Ishikawa (cell line): ENCODE measurements at regions not wholly inside any gene's neighbourhood (a gene's known extent, or its start where the extent isn't known, plus 50 kb on each side); places are given as distances from the start of the nearest gene placed in this dataset.

ENCODE experiments used
- CEBPB ChIP-seq: IDR thresholded peaks from 2 replicates; pipeline ENCODE4 v1.6.1; 2012
- CREB1 ChIP-seq: IDR thresholded peaks from 2 replicates; pipeline ENCODE4 v1.6.1; 2012; ENCODE audit warnings: low read depth
- EP300 ChIP-seq: IDR thresholded peaks from 2 replicates; pipeline ENCODE4 v1.6.1; 2012; ENCODE audit warnings: borderline replicate concordance
- FOXM1 ChIP-seq: IDR thresholded peaks from 2 replicates; pipeline ENCODE4 v1.6.1; 2012; ENCODE audit warnings: low read depth, borderline replicate concordance
- NFIC ChIP-seq: IDR thresholded peaks from 2 replicates; pipeline ENCODE4 v1.6.1; 2012
- RAD21 ChIP-seq: IDR thresholded peaks from 2 replicates; pipeline ENCODE4 v1.6.1; 2012; ENCODE audit warnings: low read depth
- TAF1 ChIP-seq: IDR thresholded peaks from 2 replicates; pipeline ENCODE4 v1.6.1; 2012; ENCODE audit warnings: low read depth, mild to moderate bottlenecking
- TCF12 ChIP-seq: IDR thresholded peaks from 2 replicates; pipeline ENCODE4 v1.6.1; 2012; ENCODE audit warnings: low read depth
- TEAD4 ChIP-seq: IDR thresholded peaks from 2 replicates; pipeline ENCODE4 v1.6.1; 2012
- YY1 ChIP-seq: IDR thresholded peaks from 2 replicates; pipeline ENCODE4 v1.6.1; 2012; ENCODE audit warnings: low read depth
- TF ChIP-seq, protein P1 (sequence below): IDR thresholded peaks from 2 replicates; pipeline ENCODE4 v1.6.1; 2012
- TF ChIP-seq, protein P2 (sequence below): IDR thresholded peaks from 2 replicates; pipeline ENCODE4 v1.6.1; 2012
- TF ChIP-seq, protein P3 (sequence below): IDR thresholded peaks from 2 replicates; pipeline ENCODE4 v1.6.1; 2012; ENCODE audit warnings: low read depth, mild to moderate bottlenecking

DNA sequence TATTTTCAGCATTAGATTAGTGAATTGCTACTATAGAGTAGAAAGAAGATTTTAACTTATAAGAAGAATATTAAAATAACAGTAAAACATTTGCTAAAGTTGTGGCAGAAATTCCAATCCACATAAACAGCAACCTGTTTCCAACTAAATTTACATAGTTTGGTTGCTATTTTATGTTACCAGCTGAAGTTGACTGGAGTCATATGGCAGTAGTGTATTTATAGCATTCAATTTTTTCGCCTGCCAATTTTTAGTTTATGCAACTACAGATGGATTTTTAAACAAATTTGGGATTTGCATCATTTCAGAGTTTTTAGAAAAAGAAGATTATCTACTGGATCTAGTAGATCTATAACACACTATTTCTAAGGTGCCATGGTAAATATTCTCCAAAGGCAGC lies 332.5 kb upstream of the BCHE start:
- TF ChIP-seq, protein P1, sequence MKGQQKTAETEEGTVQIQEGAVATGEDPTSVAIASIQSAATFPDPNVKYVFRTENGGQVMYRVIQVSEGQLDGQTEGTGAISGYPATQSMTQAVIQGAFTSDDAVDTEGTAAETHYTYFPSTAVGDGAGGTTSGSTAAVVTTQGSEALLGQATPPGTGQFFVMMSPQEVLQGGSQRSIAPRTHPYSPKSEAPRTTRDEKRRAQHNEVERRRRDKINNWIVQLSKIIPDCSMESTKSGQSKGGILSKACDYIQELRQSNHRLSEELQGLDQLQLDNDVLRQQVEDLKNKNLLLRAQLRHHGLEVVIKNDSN = no peak
- TF ChIP-seq CREB1 (no peak), TEAD4 (no peak)
- TF ChIP-seq, protein P2, sequence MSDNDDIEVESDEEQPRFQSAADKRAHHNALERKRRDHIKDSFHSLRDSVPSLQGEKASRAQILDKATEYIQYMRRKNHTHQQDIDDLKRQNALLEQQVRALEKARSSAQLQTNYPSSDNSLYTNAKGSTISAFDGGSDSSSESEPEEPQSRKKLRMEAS = no peak

DNA sequence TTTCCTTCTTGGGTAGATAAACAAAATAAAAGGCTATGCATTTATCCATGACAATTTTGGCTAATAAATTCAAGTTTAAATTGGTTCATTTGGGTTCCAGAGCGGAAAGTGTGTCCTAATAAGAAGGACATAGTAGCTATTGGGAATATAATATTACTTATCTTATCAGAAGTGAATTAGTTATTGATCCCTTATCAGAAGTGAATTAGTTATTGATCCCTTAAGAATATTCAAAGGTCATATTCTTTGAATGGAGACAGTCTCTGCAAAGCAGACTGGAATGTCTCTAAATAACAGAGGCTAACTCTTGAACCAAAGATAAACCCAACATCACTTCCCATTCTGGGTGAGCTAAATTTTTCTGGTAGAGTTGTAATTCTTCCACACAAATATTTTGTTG lies 290.7 kb upstream of the BCHE start:
- TF ChIP-seq, protein P3, sequence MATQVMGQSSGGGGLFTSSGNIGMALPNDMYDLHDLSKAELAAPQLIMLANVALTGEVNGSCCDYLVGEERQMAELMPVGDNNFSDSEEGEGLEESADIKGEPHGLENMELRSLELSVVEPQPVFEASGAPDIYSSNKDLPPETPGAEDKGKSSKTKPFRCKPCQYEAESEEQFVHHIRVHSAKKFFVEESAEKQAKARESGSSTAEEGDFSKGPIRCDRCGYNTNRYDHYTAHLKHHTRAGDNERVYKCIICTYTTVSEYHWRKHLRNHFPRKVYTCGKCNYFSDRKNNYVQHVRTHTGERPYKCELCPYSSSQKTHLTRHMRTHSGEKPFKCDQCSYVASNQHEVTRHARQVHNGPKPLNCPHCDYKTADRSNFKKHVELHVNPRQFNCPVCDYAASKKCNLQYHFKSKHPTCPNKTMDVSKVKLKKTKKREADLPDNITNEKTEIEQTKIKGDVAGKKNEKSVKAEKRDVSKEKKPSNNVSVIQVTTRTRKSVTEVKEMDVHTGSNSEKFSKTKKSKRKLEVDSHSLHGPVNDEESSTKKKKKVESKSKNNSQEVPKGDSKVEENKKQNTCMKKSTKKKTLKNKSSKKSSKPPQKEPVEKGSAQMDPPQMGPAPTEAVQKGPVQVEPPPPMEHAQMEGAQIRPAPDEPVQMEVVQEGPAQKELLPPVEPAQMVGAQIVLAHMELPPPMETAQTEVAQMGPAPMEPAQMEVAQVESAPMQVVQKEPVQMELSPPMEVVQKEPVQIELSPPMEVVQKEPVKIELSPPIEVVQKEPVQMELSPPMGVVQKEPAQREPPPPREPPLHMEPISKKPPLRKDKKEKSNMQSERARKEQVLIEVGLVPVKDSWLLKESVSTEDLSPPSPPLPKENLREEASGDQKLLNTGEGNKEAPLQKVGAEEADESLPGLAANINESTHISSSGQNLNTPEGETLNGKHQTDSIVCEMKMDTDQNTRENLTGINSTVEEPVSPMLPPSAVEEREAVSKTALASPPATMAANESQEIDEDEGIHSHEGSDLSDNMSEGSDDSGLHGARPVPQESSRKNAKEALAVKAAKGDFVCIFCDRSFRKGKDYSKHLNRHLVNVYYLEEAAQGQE = no peak
- TF ChIP-seq RAD21 = no peak
- TF ChIP-seq TEAD4 = no peak

DNA sequence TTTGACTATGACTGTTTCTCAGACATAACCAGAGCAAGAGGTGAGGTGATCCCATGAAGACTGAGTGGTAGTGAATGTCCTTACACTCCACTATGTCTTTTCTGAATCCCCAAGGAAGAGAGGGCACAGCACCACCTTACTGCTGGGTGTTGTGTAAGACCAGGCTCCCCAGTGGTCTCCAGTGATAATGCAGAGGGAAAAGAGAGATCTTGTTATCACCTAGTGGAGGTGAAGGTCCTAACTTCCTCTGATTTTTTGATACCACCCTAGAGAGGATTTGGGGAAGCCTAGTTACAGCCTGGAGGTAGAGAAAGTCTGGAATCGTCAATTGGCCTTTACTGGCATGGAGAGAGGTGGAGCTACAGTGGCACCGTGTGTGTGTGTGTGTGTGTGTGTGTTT lies 288.0 kb upstream of the BCHE start:
- TF ChIP-seq, protein P2 = no peak
- no peak for TF ChIP-seq TCF12
- TF ChIP-seq CEBPB = no peak
- TF ChIP-seq EP300 = no peak
- TF ChIP-seq RAD21 = no peak
- no peak for TF ChIP-seq NFIC
- no peak for TF ChIP-seq TEAD4
- TF ChIP-seq, protein P3 = no peak

DNA sequence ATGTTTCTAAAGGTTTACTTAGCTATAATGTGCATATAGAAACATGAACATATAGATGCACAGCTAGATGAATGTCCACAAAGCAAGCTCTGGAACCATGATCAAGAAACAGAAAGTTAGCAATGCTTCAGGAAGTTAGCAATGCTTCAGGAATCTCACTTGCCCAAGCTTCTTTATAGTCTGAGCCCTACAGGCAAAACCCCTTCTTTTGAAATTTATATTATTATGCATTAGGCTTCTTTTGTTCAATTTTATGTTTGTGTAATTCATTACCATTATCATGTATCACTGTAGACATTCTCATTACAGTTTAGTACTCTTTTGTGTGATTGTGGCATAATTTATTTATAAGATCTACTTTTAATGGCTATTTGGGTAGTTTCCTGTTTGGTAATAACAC lies 286.4 kb upstream of the BCHE start:
- TF ChIP-seq CREB1 = no peak
- TF ChIP-seq YY1 = no peak
- TF ChIP-seq TAF1 = no peak
- no peak for TF ChIP-seq CEBPB
- peak; percentile 26; the same call in 1 of the 2 replicates for TF ChIP-seq TEAD4
- TF ChIP-seq, protein P3 = no peak

DNA sequence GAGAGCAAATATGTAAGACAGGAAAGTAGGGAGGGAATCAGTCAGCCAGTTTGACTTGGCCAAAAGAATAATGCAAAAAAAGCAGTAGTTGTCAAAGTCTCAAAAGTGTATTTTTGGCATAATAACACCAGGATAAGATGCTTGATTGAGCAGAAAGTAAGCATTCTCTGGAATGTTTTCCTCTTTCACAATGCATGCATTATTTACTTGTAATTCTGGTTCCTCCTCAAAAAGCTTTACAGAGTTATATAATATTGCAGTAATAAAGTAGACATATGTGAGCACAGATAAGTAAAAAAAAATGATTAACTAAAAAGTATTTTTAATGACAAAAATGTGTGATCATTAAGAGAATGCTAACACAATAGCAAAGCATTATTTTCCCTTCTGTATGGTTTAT lies 285.9 kb upstream of the BCHE start:
- TF ChIP-seq, protein P1 = no peak
- TF ChIP-seq FOXM1 = 0 out of 2 replicates have a peak, but pooled peaks have one; percentile 15
- TF ChIP-seq TEAD4 = 0 out of 2 replicates have a peak, but pooled peaks have one; percentile 22
- peak; percentile 59; the same call in 1 of the 2 replicates for TF ChIP-seq CEBPB

DNA sequence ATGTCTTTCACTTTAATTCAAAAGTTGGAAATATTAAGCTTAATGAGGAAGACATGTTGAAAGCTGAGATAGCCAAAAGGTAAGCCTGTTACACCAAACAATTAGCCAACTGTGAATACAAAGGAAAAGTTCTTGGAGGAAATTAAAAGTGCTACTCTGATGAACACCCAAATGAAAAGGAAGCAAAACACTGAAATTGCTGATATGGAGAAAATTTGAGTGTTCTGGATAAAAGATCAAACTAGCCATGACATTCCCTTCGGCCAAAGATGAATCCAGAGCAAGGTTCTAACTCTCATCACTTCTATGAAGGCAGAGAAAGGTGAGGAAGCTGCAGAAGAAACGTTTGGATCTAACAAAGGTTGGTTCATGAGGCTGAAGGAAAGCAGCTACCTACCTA lies 280.8 kb upstream of the BCHE start:
- no peak for TF ChIP-seq TEAD4
- TF ChIP-seq, protein P2 = no peak
- TF ChIP-seq, protein P1 = no peak
